RWPE1 (cell line): ENCODE measurements at regions not wholly inside any gene's neighbourhood (a gene's known extent, or its start where the extent isn't known, plus 50 kb on each side); places are given as distances from the start of the nearest gene placed in this dataset.

Source experiments
- CTCF ChIA-PET: fragments of 350-600 bp; sonication (Branson Sonifier 250); formaldehyde crosslinking; extraction: SDS; loops from one replicate; lab custom pipeline; 2021; lab: Yijun Ruan, JAX
- POLR2A ChIA-PET: fragments of 400-600 bp; formaldehyde crosslinking; extraction: SDS; loops from one replicate; lab custom pipeline; 2020; ENCODE audit warnings: antibody characterized with exemption; ENCODE audit not compliant: low non-redundant PET; lab: Yijun Ruan, JAX
- DNase-seq: peaks from one replicate; pipeline ENCODE4 v3.0.0; 2012; ENCODE audit warnings: low spot score
- H3K27ac ChIP-seq: fragments of 450-650 bp; 2 replicates; pipeline ENCODE4 v1.5.1; 2017
- TF ChIP-seq, protein P1 (sequence below): fragments of 450-650 bp; conservative IDR thresholded peaks from 2 replicates; pipeline ENCODE4 v1.5.1; 2017; ENCODE audit warnings: low read depth, mild to moderate bottlenecking

GRCh38 chr1:4263699-4264098 lies 363.6 kb upstream of the C1orf174 start:
- TF ChIP-seq, protein P1, sequence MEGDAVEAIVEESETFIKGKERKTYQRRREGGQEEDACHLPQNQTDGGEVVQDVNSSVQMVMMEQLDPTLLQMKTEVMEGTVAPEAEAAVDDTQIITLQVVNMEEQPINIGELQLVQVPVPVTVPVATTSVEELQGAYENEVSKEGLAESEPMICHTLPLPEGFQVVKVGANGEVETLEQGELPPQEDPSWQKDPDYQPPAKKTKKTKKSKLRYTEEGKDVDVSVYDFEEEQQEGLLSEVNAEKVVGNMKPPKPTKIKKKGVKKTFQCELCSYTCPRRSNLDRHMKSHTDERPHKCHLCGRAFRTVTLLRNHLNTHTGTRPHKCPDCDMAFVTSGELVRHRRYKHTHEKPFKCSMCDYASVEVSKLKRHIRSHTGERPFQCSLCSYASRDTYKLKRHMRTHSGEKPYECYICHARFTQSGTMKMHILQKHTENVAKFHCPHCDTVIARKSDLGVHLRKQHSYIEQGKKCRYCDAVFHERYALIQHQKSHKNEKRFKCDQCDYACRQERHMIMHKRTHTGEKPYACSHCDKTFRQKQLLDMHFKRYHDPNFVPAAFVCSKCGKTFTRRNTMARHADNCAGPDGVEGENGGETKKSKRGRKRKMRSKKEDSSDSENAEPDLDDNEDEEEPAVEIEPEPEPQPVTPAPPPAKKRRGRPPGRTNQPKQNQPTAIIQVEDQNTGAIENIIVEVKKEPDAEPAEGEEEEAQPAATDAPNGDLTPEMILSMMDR = no peak
- POLR2A ChIA-PET = no interaction called here
- no peak overlapping the region for H3K27ac ChIP-seq
- no peak for DNase-seq
- CTCF ChIA-PET = no interaction called here

GRCh38 chr1:4265836-4266235 lies 365.8 kb upstream of the C1orf174 start:
- ChIA-PET POLR2A (no interaction called here), CTCF (no interaction called here)
- TF ChIP-seq, protein P1 = no peak
- DNase-seq = no peak
- H3K27ac ChIP-seq = no peak overlapping the region

DNA sequence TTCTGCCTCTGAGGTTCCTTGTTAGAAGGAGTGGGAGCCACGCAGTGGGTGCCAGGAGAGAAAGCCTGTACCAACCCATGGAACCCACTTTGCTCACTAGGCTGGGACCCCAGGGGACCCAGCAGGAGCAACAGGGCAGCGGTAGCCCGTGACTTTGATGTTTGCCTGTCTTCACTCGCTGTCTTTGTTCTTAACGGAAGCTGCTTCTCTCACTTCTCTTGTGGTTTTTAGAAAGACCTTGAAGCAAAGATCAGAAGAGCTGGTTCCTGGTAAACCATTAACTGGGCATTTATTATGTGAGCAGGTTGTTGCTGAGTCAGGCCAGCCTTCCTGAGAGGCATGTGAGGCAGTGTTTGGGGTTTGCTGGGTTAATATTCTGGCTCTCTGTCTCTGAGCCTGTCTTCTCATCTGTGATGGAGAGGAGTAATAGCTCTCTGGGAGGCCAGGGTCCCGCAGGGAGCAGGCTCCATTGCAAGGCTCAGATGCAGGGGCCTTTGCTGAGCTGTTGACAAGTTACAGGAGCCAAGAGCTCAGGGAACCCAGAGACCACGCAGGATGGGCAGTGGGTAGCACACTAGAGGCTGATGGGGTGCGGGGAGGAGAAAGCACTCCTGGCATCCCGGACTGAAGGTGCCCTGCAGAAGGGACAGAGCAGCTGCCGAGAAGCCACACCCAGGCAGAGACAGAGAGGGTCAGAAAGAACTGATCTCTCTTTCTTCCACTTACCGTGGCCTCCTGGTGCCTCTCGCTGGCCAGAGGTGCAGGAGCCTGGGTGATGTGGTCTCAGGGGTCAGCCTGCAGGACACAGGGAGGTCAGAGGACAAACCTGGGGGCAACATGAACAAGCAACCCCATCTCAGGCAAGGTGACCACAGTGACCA lies 367.5 kb upstream of the C1orf174 start:
- no peak for DNase-seq
- POLR2A ChIA-PET = no interaction called here
- TF ChIP-seq, protein P1 = no peak
- H3K27ac ChIP-seq = no peak overlapping the region
- CTCF ChIA-PET = no interaction called here

DNA sequence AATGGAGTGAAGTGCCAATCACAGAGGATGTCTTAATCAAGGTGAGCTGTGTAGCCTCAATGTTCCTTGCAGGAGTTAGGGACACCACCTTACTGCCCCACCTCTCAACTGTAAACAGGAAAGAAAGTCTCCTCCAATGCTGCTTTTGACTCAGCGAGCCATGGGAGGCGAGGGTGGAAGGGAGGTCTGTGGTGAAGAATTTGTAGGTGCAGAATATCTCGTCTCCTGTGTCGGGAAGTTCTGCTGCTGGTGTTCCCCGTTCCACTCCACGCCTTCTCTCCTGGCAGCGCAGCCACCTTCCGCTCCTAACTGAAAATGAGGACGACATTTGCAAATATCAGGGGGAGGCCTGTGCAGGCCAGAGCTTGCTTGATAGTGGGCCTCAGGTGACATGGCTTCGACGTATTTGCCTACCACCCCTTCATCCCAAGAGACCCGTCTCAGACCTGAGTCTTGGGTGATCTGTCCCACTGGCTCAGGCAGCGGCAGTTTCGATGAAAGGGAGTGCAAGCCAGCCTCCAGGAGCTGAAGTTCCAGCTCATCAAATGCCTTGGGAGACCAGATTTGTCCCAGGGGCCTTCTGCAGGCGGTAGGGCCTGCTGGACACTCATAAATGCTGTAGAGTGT lies 368.3 kb upstream of the C1orf174 start:
- CTCF ChIA-PET = interaction anchor here (0.7 kb wide), 1 partner anchor 107 kb away, joined by 3 read pairs; no protein-coding TSS in a partner anchor
- no peak for DNase-seq
- no peak overlapping the region for H3K27ac ChIP-seq
- TF ChIP-seq, protein P1 = no peak
- POLR2A ChIA-PET = no interaction called here

GRCh38 chr1:4268889-4269284 lies 368.8 kb upstream of the C1orf174 start:
- ChIA-PET POLR2A (no interaction called here), CTCF (interaction anchor here (0.7 kb wide), 1 partner anchor 106 kb away, joined by 3 read pairs; no protein-coding TSS in a partner anchor)
- no peak overlapping the region for H3K27ac ChIP-seq

DNA sequence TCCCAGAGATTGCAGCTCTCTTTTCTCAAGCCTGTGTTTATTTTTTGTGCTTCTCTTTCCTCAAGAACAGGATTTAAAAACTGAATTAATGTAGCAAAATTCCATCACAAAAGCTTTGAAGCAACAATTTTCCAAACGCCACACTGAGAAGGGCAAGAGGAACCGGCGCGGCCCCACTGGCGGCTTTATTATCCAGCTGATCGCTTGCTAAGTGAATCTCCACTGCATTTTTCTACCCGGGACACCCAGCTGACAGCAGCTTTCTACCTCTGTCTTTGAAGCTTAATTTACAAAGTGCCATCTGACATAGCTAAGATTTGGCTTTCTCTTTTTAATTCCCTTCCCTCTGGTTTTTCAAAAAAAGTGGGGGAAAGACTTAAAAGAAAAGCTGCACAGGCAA lies 369.3 kb upstream of the C1orf174 start:
- H3K27ac ChIP-seq = no peak overlapping the region
- no peak for DNase-seq
- ChIA-PET CTCF (interaction anchor here (0.7 kb wide), 1 partner anchor 106 kb away, joined by 3 read pairs; no protein-coding TSS in a partner anchor), POLR2A (no interaction called here)
- TF ChIP-seq, protein P1 = no peak

More at GRCh38 chr1:4268889-4269284, 368.8 kb upstream of the C1orf174 start:
- DNase-seq = no peak
- TF ChIP-seq, protein P1 = no peak
